A549 (cell line): ENCODE measurements at regions not wholly inside any gene's neighbourhood (a gene's known extent, or its start where the extent isn't known, plus 50 kb on each side); places are given as distances from the start of the nearest gene placed in this dataset.

Experiments
- ATAC-seq, 2 experiments: fragments of 200-7000 bp in 1 of 2; fragments of >200 bp in 1 of 2; cut with Nextera tagmentation in 1 of 2; cut with Tn5 transposase in 1 of 2; 3 replicates each; pipeline versions ENCODE4 v1.8.0 to v1.9.1; 2018 to 2020; ENCODE audit warnings: mild to moderate bottlenecking in 1 of 2, moderate library complexity in 1 of 2
- CTCF ChIA-PET: fragments of 300-600 bp; sonication (Branson Sonifier 250); formaldehyde crosslinking; extraction: SDS; loops from one replicate; lab custom pipeline; 2021; ENCODE audit warnings: antibody characterized with exemption, inconsistent platforms; lab: Yijun Ruan, JAX
- POLR2A ChIA-PET: fragments of 350-600 bp; formaldehyde crosslinking; extraction: SDS; loops from one replicate; lab custom pipeline; 2021; ENCODE audit warnings: antibody characterized with exemption, inconsistent platforms; lab: Yijun Ruan, JAX
- DNase-seq, 2 experiments: peaks; one replicate each; pipeline versions ENCODE4 v3.0.0 to v3.0.0-alpha.2; 2011 to 2016; ENCODE audit warnings: low read depth in 1 of 2, low spot score in 1 of 2
- FAIRE-seq: peaks from 2 replicates; lab custom pipeline; 2011; peaks lifted over from hg19 to GRCh38; lab: Jason Lieb, UNC
- H3K27ac ChIP-seq, 2 experiments: fragments of >200 bp; sonication (Bioruptor Twin); formaldehyde crosslinking; 3 replicates each; pipeline ENCODE4 v1.5.1; 2016 to 2017
- H3K4me1 ChIP-seq: fragments of >200 bp; sonication (Bioruptor Twin); formaldehyde crosslinking; 3 replicates; pipeline ENCODE4 v1.6.1; 2016
- H3K4me2 ChIP-seq: fragments of >200 bp; sonication (Bioruptor Twin); formaldehyde crosslinking; 3 replicates; pipeline ENCODE4 v1.6.1; 2016
- H3K4me3 ChIP-seq: fragments of >200 bp; sonication (Bioruptor Twin); formaldehyde crosslinking; 3 replicates; pipeline ENCODE4 v1.5.1; 2016
- H3K9me3 ChIP-seq: fragments of >200 bp; sonication (Bioruptor Twin); formaldehyde crosslinking; 3 replicates; pipeline ENCODE4 v1.6.1; 2016
- ATOH8 ChIP-seq: fragments of 250-450 bp; sonication (Bioruptor Pico); IDR thresholded peaks from 2 replicates; pipeline ENCODE4 v1.5.0; 2020; ENCODE audit warnings: low read depth, mild to moderate bottlenecking, moderate library complexity
- CEBPB ChIP-seq, 2 experiments: fragments of >200 bp in 1 of 2; sonication (Bioruptor Twin) in 1 of 2; formaldehyde crosslinking in 1 of 2; IDR thresholded peaks; 2 replicates each; pipeline ENCODE4 v1.6.1; 2012 to 2016
- CHD2 ChIP-seq: fragments of 150-350 bp; IDR thresholded peaks from 2 replicates; pipeline ENCODE4 v1.6.1; 2014; ENCODE audit warnings: low read length; ENCODE audit not compliant: partially characterized antibody
- CHD4 ChIP-seq: fragments of 200-600 bp; sonication (generic); IDR thresholded peaks from 2 replicates; pipeline ENCODE4 v1.6.1; 2016; ENCODE audit warnings: antibody characterized with exemption, mild to moderate bottlenecking, borderline replicate concordance
- EHF ChIP-seq: fragments of 250-450 bp; sonication (Bioruptor Pico); IDR thresholded peaks from 2 replicates; pipeline ENCODE4 v1.5.0; 2020; ENCODE audit warnings: mild to moderate bottlenecking
- EHMT2 ChIP-seq: fragments of 200-600 bp; sonication (generic); IDR thresholded peaks from 2 replicates; pipeline ENCODE4 v1.6.1; 2016; ENCODE audit warnings: antibody characterized with exemption, low read depth, mild to moderate bottlenecking, moderate library complexity
- EP300 ChIP-seq, 2 experiments: fragments of >200 bp; sonication (Bioruptor Twin); formaldehyde crosslinking; IDR thresholded peaks; 2 replicates in 1 of 2; 3 replicates in 1 of 2; pipeline ENCODE4 v1.6.1; 2016 to 2017
- FOSB ChIP-seq: fragments of 250-450 bp; sonication (Bioruptor Pico); IDR thresholded peaks from 2 replicates; pipeline ENCODE4 v1.5.0; 2020; ENCODE audit warnings: mild to moderate bottlenecking, moderate library complexity
- FOSL2 ChIP-seq, 2 experiments: fragments of 450-650 bp in 1 of 2; fragments of >200 bp in 1 of 2; sonication (Bioruptor Twin) in 1 of 2; formaldehyde crosslinking; IDR thresholded peaks; 2 replicates each; pipeline versions ENCODE4 v1.5.0 to v1.6.1; 2016 to 2020; ENCODE audit warnings: mild to moderate bottlenecking in 1 of 2, moderate library complexity in 1 of 2
- FOXS1 ChIP-seq: fragments of 250-450 bp; sonication (Bioruptor Pico); IDR thresholded peaks from 2 replicates; pipeline ENCODE4 v1.5.0; 2020; ENCODE audit warnings: mild to moderate bottlenecking, moderate library complexity
- HEYL ChIP-seq: fragments of 250-450 bp; sonication (Bioruptor Pico); IDR thresholded peaks from 2 replicates; pipeline ENCODE4 v1.8.0; 2021; ENCODE audit warnings: mild to moderate bottlenecking, moderate library complexity
- KDM1A ChIP-seq: fragments of 200-600 bp; sonication (generic); IDR thresholded peaks from 2 replicates; pipeline ENCODE4 v1.6.1; 2016; ENCODE audit warnings: low read depth, mild to moderate bottlenecking
- NPAS2 ChIP-seq: fragments of 250-450 bp; sonication (Bioruptor Pico); IDR thresholded peaks from 2 replicates; pipeline ENCODE4 v1.8.0; 2022; ENCODE audit warnings: mild to moderate bottlenecking, moderate library complexity, borderline replicate concordance
- NR3C1 ChIP-seq: fragments of >200 bp; sonication (Bioruptor Twin); formaldehyde crosslinking; IDR thresholded peaks from 3 replicates; pipeline ENCODE4 v1.6.1; 2017
- RARB ChIP-seq: fragments of 250-450 bp; sonication (Bioruptor Pico); IDR thresholded peaks from 2 replicates; pipeline ENCODE4 v1.8.0; 2021; ENCODE audit warnings: mild to moderate bottlenecking, moderate library complexity
- REST ChIP-seq: fragments of 200-600 bp; sonication (generic); IDR thresholded peaks from 2 replicates; pipeline ENCODE4 v1.6.1; 2016; ENCODE audit warnings: antibody characterized with exemption, mild to moderate bottlenecking, moderate library complexity
- SREBF2 ChIP-seq: fragments of 450-650 bp; IDR thresholded peaks from 2 replicates; pipeline ENCODE4 v1.6.1; 2014; ENCODE audit warnings: mild to moderate bottlenecking, moderate library complexity
- TP53 ChIP-seq: fragments of 250-450 bp; sonication (Bioruptor Pico); IDR thresholded peaks from 2 replicates; pipeline ENCODE4 v1.5.0; 2021; ENCODE audit warnings: mild to moderate bottlenecking, moderate library complexity
- USF2 ChIP-seq: fragments of 450-650 bp; IDR thresholded peaks from 2 replicates; pipeline ENCODE4 v1.6.1; 2014; ENCODE audit warnings: antibody characterized with exemption
- ZFP36 ChIP-seq: fragments of 450-650 bp; IDR thresholded peaks from 2 replicates; pipeline ENCODE4 v1.6.1; 2014; ENCODE audit warnings: borderline replicate concordance; ENCODE audit not compliant: partially characterized antibody
- ZSCAN20 ChIP-seq: fragments of 250-450 bp; sonication (Bioruptor Pico); IDR thresholded peaks from 2 replicates; pipeline ENCODE4 v1.8.0; 2022; ENCODE audit warnings: mild to moderate bottlenecking, moderate library complexity
- WGBS: methylation state at CpG from one replicate; pipeline ENCODE4 v1.1.6; 2017; ENCODE audit errors: missing lambda C conversion rate; 5-methylcytosine and 5-hydroxymethylcytosine counted together
- TF ChIP-seq, protein P1 (sequence below): fragments of >200 bp; sonication (Bioruptor Twin); formaldehyde crosslinking; IDR thresholded peaks from 3 replicates; pipeline ENCODE4 v1.5.1; 2016
- TF ChIP-seq, protein P2 (sequence below): fragments of >200 bp; sonication (Bioruptor Twin); formaldehyde crosslinking; IDR thresholded peaks from 3 replicates; pipeline ENCODE4 v1.6.1; 2016
- TF ChIP-seq, protein P3 (sequence below): fragments of >200 bp; sonication (Bioruptor Twin); formaldehyde crosslinking; IDR thresholded peaks from 2 replicates; pipeline ENCODE4 v1.6.1; 2016
- TF ChIP-seq, protein P4 (sequence below): fragments of 250-450 bp; sonication (Bioruptor Pico); IDR thresholded peaks from 2 replicates; pipeline ENCODE4 v1.5.0; 2021; ENCODE audit warnings: mild to moderate bottlenecking, moderate library complexity, borderline replicate concordance

GRCh38 chr9:107886826-107887225, 397.3 kb upstream of the KLF4 start:
- CTCF ChIA-PET, result no interaction called here
- DNase-seq (no peak), FAIRE-seq (no peak), ATAC-seq (no peak)
- POLR2A ChIA-PET, result no interaction called here
- H3K9me3 ChIP-seq, result peaks cover 4% of the 10 kb centered on the region; the same call in 1 of the 3 replicates
- H3K27ac ChIP-seq, result no peak overlapping the region
- H3K4me3 ChIP-seq, result no peak overlapping the region
- no peaks in the 10 kb centered on the region for H3K4me1 ChIP-seq
- TF ChIP-seq, protein P1, sequence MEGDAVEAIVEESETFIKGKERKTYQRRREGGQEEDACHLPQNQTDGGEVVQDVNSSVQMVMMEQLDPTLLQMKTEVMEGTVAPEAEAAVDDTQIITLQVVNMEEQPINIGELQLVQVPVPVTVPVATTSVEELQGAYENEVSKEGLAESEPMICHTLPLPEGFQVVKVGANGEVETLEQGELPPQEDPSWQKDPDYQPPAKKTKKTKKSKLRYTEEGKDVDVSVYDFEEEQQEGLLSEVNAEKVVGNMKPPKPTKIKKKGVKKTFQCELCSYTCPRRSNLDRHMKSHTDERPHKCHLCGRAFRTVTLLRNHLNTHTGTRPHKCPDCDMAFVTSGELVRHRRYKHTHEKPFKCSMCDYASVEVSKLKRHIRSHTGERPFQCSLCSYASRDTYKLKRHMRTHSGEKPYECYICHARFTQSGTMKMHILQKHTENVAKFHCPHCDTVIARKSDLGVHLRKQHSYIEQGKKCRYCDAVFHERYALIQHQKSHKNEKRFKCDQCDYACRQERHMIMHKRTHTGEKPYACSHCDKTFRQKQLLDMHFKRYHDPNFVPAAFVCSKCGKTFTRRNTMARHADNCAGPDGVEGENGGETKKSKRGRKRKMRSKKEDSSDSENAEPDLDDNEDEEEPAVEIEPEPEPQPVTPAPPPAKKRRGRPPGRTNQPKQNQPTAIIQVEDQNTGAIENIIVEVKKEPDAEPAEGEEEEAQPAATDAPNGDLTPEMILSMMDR, result no peak
- TF ChIP-seq KDM1A, result no peak
- TF ChIP-seq, protein P2, sequence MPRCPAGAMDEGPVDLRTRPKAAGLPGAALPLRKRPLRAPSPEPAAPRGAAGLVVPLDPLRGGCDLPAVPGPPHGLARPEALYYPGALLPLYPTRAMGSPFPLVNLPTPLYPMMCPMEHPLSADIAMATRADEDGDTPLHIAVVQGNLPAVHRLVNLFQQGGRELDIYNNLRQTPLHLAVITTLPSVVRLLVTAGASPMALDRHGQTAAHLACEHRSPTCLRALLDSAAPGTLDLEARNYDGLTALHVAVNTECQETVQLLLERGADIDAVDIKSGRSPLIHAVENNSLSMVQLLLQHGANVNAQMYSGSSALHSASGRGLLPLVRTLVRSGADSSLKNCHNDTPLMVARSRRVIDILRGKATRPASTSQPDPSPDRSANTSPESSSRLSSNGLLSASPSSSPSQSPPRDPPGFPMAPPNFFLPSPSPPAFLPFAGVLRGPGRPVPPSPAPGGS, result no peak
- TF ChIP-seq EHF (CRISPR knock-in tag), result no peak
- no peak for TF ChIP-seq TP53 (CRISPR knock-in tag)
- no peak for TF ChIP-seq EHMT2
- TF ChIP-seq CEBPB (IDR thresholded peaks at IDR 0.05), result no peak
- no peak for TF ChIP-seq NPAS2 (CRISPR knock-in tag)
- TF ChIP-seq, protein P3, sequence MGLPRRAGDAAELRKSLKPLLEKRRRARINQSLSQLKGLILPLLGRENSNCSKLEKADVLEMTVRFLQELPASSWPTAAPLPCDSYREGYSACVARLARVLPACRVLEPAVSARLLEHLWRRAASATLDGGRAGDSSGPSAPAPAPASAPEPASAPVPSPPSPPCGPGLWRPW, result no peak
- no peak for TF ChIP-seq REST
- TF ChIP-seq NR3C1, result no peak
- no peak for TF ChIP-seq ZSCAN20 (CRISPR knock-in tag)
- TF ChIP-seq EP300 (IDR thresholded peaks at IDR 0.05), result no peak
- no peak for TF ChIP-seq FOSB
- H3K4me2 ChIP-seq, result no peak overlapping the region

DNA sequence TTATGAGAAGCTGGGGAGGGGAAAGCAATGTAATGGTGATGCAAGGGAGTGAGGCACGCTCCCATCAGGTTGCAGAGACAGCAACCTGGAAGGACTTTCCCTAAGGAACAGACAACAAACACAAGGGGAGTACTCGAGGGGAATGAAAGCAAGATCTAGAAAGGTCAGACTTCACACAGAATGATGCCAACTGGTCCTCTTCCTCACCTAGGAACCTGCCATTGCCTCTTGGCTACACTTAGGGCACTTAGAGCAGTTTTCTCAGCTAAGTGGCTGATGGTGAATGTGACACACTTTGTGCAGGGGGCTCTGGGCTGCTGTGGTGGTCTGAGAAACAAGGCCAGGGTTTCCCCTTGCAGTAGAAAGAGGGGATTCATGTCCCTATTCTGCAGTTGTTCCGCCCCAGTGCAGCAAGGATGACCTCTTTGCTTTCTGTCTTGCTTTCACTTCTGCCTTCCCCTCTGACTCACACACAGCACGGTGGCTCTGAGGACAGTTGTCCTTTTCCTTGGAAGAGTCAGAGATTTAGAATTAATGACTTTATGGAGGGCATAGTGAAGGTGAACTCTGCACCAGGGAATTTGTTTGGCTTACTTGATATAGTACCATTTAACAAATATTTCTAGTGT, 394.0 kb upstream of the KLF4 start:
- DNase-seq, result no peak
- Histone ChIP-seq H3K27ac (no peak overlapping the region), H3K4me2 (no peak overlapping the region), H3K9me3 (no peaks in the 10 kb centered on the region), H3K4me1 (no peaks in the 10 kb centered on the region), H3K4me3 (no peak overlapping the region)
- ChIA-PET POLR2A (no interaction called here), CTCF (interaction anchor here (0.6 to 1.8 kb wide), 2 partner anchors 11 to 1457 kb away, joined by 4 read pairs; no protein-coding TSS in a partner anchor)
- 56% methylated on average over 4 of the region's 4 CpGs for WGBS
- TF ChIP-seq USF2 (no peak), CHD4 (no peak), FOSL2 (IDR thresholded peaks at IDR 0.05) (no peak), FOSL2 (CRISPR knock-in tag; IDR thresholded peaks at IDR 0.05) (no peak), FOXS1 (CRISPR knock-in tag) (no peak), CEBPB (IDR thresholded peaks at IDR 0.05) (no peak), RARB (no peak), HEYL (CRISPR knock-in tag) (no peak), ZFP36 (no peak), CHD2 (no peak), FOSB (no peak), SREBF2 (no peak), ATOH8 (no peak)
- TF ChIP-seq, protein P4, sequence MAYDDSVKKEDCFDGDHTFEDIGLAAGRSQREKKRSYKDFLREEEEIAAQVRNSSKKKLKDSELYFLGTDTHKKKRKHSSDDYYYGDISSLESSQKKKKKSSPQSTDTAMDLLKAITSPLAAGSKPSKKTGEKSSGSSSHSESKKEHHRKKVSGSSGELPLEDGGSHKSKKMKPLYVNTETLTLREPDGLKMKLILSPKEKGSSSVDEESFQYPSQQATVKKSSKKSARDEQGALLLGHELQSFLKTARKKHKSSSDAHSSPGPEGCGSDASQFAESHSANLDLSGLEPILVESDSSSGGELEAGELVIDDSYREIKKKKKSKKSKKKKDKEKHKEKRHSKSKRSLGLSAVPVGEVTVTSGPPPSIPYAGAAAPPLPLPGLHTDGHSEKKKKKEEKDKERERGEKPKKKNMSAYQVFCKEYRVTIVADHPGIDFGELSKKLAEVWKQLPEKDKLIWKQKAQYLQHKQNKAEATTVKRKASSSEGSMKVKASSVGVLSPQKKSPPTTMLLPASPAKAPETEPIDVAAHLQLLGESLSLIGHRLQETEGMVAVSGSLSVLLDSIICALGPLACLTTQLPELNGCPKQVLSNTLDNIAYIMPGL (CRISPR knock-in tag), result no peak
- ATAC-seq, result no peak
- FAIRE-seq, result no peak
